Psoas muscle (tissue), 7 donors: ENCODE measurements at regions not wholly inside any gene's neighbourhood (a gene's known extent, or its start where the extent isn't known, plus 50 kb on each side); places are given as distances from the start of the nearest gene placed in this dataset.

ENCODE experiments used
- ATAC-seq, 4 donors: fragments of 200-7000 bp; cut with Tn5 transposase; one replicate each; pipeline ENCODE4 v1.9.1; 2020; ENCODE audit warnings: moderate library complexity in 3 of 4, mild to moderate bottlenecking in 2 of 4
- DNase-seq, 2 donors: peaks; one replicate each; pipeline ENCODE4 v3.0.0-alpha.2; 2020
- H3K27ac ChIP-seq: fragments of 200-600 bp; one replicate; pipeline ENCODE4 v1.8.0; 2022
- H3K27me3 ChIP-seq, 3 donors: fragments of 200-600 bp in 1 of 3; one replicate each; pipeline versions ENCODE4 v1.6.1 to v1.8.0; 2013 to 2022; ENCODE audit warnings: low read length in 2 of 3, mild to moderate bottlenecking in 2 of 3, moderate library complexity in 1 of 3; ENCODE audit not compliant: insufficient read depth in 3 of 3
- H3K36me3 ChIP-seq, 2 donors: fragments of 200-600 bp in 1 of 2; one replicate each; pipeline versions ENCODE4 v1.6.1 to v1.8.0; 2013 to 2022; ENCODE audit warnings: low read depth in 1 of 2, mild to moderate bottlenecking in 1 of 2, moderate library complexity in 1 of 2; ENCODE audit not compliant: insufficient read depth in 1 of 2
- H3K4me1 ChIP-seq: fragments of 200-600 bp; one replicate; pipeline ENCODE4 v1.8.0; 2022
- H3K4me3 ChIP-seq: fragments of 200-600 bp; one replicate; pipeline ENCODE4 v1.8.0; 2022; ENCODE audit warnings: mild to moderate bottlenecking
- H3K9me3 ChIP-seq: fragments of 200-600 bp; one replicate; pipeline ENCODE4 v1.8.0; 2022
- whole genome bisulfite sequencing, 3 donors: extraction: QIAGEN DNeasy Blood & Tissue Kit; methylation state at CpG; one replicate each; pipeline versions ENCODE4 v1.1.6 to v1.1.7; 2013; 5-methylcytosine and 5-hydroxymethylcytosine counted together
- intact Hi-C, 2 donors: fragments of 100-400 bp; cut with DNase I; formaldehyde crosslinking; loops; one replicate each; pipeline versions ENCODE4 v1.11.0 to v1.14.2; 2022
- TF ChIP-seq, protein P1 (sequence below): fragments of 200-600 bp; IDR thresholded peaks from one replicate; pipeline ENCODE4 v1.8.0; 2022; ENCODE audit warnings: antibody characterized with exemption
- donor health status: healthy with polysubstance abuse.
- donor health status: DM: no; HTN: no; CAD: no; lungs with moderate emphysema.
- donor health status: Bipolar disorder and iron deficiency.
- donor health status: healthy.
- donor health status: DM: yes; HTN: yes; CAD: no.
- donor health status: DM: no; HTN: no; CAD: no.
- donor health status: DM: yes; HTN: yes; CAD: no.

DNA sequence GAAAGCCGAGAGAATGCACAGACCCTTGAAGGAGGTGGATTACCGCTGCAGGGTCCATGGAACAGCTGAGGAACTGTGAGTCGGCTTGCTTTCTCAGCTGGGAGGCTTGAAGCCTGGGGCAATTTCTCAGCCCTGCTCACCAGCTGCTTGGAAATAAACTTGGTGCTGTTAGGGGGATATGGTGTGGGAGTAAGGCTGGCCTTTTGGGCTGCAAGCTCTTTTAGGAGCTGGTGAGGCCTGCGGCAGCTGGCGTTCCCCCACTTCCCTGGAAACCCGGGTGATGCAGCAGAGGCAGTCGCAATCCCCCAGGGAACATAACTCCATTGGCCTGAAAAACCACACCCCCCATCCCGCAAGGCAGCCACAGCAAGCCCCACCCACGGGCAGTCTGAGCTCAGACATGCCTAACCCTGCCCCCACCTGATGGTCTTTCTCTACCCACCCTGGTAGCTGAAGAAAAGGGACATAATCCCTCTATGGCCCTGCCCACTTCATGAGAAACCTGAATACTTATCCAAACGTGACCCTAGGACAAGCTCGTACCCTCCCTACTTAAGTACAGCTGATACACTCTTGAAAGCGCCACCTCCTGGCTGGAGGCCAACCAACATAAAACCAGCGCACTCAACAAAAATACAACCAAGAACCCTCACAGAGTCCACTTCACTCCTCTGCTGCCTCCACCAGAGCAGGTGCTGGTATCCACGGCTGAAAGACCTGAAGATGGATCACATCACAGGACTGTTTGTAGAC is 1995.8 kb downstream of the NCAM2 start:
- DNase-seq (no peak), ATAC-seq (no peak)
- Histone ChIP-seq H3K9me3 (no peaks in the 10 kb centered on the region), H3K27ac (no peak overlapping the region), H3K36me3 (no peaks in the 10 kb centered on the region), H3K4me1 (no peaks in the 10 kb centered on the region), H3K27me3 (no peaks in the 10 kb centered on the region), H3K4me3 (no peak overlapping the region)
- intact Hi-C loops, result no loop called here
- WGBS, 3 donors, result 90 to 95% (median 93%) methylated on average over 14 of the region's 14 CpGs
- TF ChIP-seq, protein P1, sequence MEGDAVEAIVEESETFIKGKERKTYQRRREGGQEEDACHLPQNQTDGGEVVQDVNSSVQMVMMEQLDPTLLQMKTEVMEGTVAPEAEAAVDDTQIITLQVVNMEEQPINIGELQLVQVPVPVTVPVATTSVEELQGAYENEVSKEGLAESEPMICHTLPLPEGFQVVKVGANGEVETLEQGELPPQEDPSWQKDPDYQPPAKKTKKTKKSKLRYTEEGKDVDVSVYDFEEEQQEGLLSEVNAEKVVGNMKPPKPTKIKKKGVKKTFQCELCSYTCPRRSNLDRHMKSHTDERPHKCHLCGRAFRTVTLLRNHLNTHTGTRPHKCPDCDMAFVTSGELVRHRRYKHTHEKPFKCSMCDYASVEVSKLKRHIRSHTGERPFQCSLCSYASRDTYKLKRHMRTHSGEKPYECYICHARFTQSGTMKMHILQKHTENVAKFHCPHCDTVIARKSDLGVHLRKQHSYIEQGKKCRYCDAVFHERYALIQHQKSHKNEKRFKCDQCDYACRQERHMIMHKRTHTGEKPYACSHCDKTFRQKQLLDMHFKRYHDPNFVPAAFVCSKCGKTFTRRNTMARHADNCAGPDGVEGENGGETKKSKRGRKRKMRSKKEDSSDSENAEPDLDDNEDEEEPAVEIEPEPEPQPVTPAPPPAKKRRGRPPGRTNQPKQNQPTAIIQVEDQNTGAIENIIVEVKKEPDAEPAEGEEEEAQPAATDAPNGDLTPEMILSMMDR, result no peak

DNA sequence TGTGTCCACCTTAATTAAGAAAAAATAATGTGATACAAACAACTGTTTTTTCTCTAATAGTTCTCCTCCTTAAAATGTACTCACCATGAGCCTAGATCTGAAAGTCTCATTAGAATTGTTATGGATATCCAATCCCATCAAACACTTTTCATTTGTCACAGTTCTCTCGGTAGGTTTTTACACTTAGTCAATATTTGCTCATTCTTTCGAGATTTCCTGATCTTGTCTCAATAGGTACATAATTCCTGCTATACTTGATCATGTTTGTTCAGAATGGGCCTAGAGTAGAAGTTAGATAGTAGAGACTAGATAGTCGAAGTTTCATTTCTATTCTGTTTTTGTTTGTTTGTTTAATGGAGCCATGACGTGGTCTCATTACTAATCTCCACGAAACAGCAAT is 2005.7 kb downstream of the NCAM2 start:
- WGBS, 3 donors, result 54 to 86% (median 84%) methylated on average over 5 of the region's 5 CpGs
- DNase-seq (no peak), ATAC-seq (no peak)
- H3K4me3 ChIP-seq, result no peak overlapping the region
- H3K27ac ChIP-seq, result no peak overlapping the region
- no peaks in the 10 kb centered on the region for H3K27me3 ChIP-seq
- no peaks in the 10 kb centered on the region for H3K9me3 ChIP-seq
- no peaks in the 10 kb centered on the region for H3K36me3 ChIP-seq
- no peaks in the 10 kb centered on the region for H3K4me1 ChIP-seq
- intact Hi-C loops, result no loop called here
- TF ChIP-seq, protein P1, result no peak

DNA sequence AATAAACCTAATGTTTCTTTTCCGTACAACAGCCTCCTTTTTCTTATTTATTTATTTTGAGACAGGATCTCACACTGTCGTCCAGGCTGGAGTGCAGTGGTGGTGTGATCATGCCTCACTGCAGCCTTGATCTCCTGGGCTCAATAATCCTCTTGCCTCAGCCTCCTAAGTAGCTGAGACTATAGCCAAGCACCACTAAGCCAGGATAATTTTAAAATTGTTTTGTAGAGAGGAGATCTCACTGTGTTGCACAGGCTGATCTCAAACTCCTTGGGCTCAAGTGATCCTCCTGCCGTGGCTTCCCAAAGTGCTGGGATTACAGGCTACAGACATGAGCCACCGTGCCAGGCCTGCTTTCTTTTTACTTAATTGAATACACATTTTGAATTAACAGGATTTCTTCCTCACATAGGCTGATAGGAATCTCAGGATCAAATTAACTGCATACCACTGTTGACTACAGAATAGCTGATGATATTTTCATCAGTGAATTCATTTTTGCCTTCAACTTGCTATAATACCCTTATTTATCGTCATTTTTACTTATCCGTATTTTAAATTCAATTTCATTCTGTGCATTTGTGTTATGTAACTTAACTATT is 2010.5 kb downstream of the NCAM2 start:
- Histone ChIP-seq H3K36me3 (no peaks in the 10 kb centered on the region), H3K4me3 (no peak overlapping the region), H3K4me1 (no peaks in the 10 kb centered on the region), H3K9me3 (no peaks in the 10 kb centered on the region), H3K27ac (no peak overlapping the region), H3K27me3 (no peaks in the 10 kb centered on the region)
- TF ChIP-seq, protein P1, result no peak
- intact Hi-C loops, result loop anchor here in 1 of 2 donors (2.0 kb wide), 1 partner anchor 18 kb away; no protein-coding TSS in a partner anchor
- 41 to 80% (median 66%) methylated on average over 6 of the region's 6 CpGs for WGBS, 3 donors
- DNase-seq (no peak), ATAC-seq (no peak)

DNA sequence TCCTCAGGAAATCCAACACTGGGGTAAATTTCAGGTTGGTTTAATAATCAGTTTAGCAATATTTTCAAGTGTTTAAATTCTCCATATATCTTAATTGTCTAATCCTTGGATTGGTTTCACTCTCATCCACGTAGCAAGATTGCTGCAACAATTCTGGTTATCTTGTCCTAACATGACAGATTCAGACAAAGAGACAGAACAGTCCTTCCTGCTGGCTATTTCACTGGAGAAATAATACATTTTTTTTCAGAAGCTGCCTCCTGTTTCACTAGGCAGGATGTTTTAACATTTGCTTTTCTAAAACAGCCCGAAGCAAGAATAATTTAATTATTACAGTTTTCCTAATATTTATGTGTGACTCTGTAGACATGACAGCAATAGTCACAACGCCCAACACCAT is 2011.2 kb downstream of the NCAM2 start:
- Histone ChIP-seq H3K36me3 (no peaks in the 10 kb centered on the region), H3K27me3 (no peaks in the 10 kb centered on the region), H3K27ac (no peak overlapping the region), H3K4me3 (no peak overlapping the region), H3K9me3 (no peaks in the 10 kb centered on the region), H3K4me1 (no peaks in the 10 kb centered on the region)
- no peak for ATAC-seq
- no peak for DNase-seq
- TF ChIP-seq, protein P1, result no peak
- intact Hi-C loops, result loop anchor here in 1 of 2 donors (2.0 kb wide), 1 partner anchor 19 kb away; no protein-coding TSS in a partner anchor
- 16 to 38% (median 30%) methylated on average over 3 of the region's 3 CpGs for WGBS, 3 donors
